Umbilical cord (tissue), 1 donor: ENCODE measurements at regions not wholly inside any gene's neighbourhood (a gene's known extent, or its start where the extent isn't known, plus 50 kb on each side); places are given as distances from the start of the nearest gene placed in this dataset.

Experiments
- DNase-seq: peaks from one replicate; pipeline ENCODE4 v3.0.0-alpha.2; 2015; ENCODE audit warnings: low spot score

GRCh38 chr17:63132459-63132911, 166.4 kb downstream of the TANC2 start:
- peak; percentile 67 for DNase-seq

- DNase-seq = no peak
These were observed 167.5 kb downstream of the TANC2 start for GRCh38 chr17:63133491-63133890.

GRCh38 chr17:63134867-63135266, 168.8 kb downstream of the TANC2 start:
- DNase-seq = no peak

GRCh38 chr17:63136369-63137012, 170.5 kb downstream of the TANC2 start:
- DNase-seq = no peak

GRCh38 chr17:63137163-63137562, 171.1 kb downstream of the TANC2 start:
- DNase-seq = no peak

- no peak for DNase-seq
These were observed 172.7 kb downstream of the TANC2 start for GRCh38 chr17:63138713-63139112.

GRCh38 chr17:63139356-63139755, 173.3 kb downstream of the TANC2 start:
- DNase-seq = no peak

GRCh38 chr17:63140255-63140654, 174.2 kb downstream of the TANC2 start:
- DNase-seq = peak; percentile 14

GRCh38 chr17:63142836-63143235, 176.8 kb downstream of the TANC2 start:
- no peak for DNase-seq

- DNase-seq = no peak
These were observed 184.5 kb downstream of the TANC2 start for GRCh38 chr17:63150490-63150889.

- DNase-seq = peak; percentile 26
These were observed 185.0 kb downstream of the TANC2 start for GRCh38 chr17:63150994-63151464.

GRCh38 chr17:63151941-63152523, 186.0 kb downstream of the TANC2 start:
- DNase-seq = peak; percentile 10

GRCh38 chr17:63153488-63153887, 187.5 kb downstream of the TANC2 start:
- no peak for DNase-seq

- no peak for DNase-seq
These were observed 188.7 kb downstream of the TANC2 start for GRCh38 chr17:63154586-63155244.

- DNase-seq = no peak
These were observed 191.0 kb downstream of the TANC2 start for GRCh38 chr17:63156986-63157385.

GRCh38 chr17:63162406-63163157, 196.5 kb downstream of the TANC2 start:
- DNase-seq = no peak

- no peak for DNase-seq
These were observed 197.1 kb downstream of the TANC2 start for GRCh38 chr17:63163158-63163520.

- DNase-seq = no peak
These were observed 199.4 kb downstream of the TANC2 start for GRCh38 chr17:63165400-63165799.

- DNase-seq = no peak
These were observed 204.8 kb downstream of the TANC2 start for GRCh38 chr17:63170795-63171194.

GRCh38 chr17:63171428-63172393, 205.7 kb downstream of the TANC2 start:
- DNase-seq = peak; percentile 63

- no peak for DNase-seq
These were observed 207.4 kb downstream of the TANC2 start for GRCh38 chr17:63173450-63173849.
